Activated T-cell treated with anti-CD3 and anti-CD28 coated beads for 4 hours (primary cell): ENCODE measurements at regions not wholly inside any gene's neighbourhood (a gene's known extent, or its start where the extent isn't known, plus 50 kb on each side); places are given as distances from the start of the nearest gene placed in this dataset.

Experiments
- DNase-seq: peaks from one replicate; pipeline ENCODE4 v3.0.0-alpha.2; 2020

DNA sequence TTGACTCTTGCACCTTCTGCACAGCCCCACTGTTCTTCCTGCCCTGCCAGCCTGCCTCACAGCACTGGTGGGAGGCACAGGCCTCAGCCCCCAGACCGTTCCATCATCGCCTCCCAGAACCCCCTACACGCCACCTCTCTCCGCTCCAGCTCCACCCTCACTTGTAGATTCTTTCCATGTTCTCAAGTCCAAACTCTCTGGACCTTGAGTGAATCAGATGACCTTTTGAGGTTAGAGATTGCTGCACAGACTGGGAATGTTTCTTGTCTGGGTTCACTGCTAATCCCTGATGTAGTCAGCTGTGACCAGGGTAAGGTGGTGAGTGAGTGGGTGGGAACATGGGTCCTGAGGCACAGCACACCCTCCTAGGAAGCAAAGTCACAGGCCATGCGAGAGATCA is 272.4 kb downstream of the IRF8 start:
- no peak for DNase-seq

DNA sequence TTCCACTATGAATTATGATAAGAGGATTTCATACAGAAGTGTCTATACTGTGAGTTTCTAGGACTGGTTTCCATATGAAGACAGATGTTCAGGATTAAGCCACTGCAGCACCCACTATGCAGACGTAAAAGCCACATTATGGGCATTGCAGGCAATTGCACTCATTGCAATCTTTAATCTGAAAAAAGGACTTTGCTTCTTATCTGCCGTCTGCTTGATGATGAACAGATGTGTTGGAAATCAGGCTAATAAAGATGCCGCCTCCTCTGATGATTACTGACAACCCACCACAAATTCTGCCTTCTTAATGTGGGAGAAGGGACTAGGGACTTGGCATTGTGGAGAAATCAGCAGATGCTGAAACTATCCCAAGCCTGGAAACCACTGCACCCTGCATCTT is 276.9 kb downstream of the IRF8 start:
- no peak for DNase-seq

DNA sequence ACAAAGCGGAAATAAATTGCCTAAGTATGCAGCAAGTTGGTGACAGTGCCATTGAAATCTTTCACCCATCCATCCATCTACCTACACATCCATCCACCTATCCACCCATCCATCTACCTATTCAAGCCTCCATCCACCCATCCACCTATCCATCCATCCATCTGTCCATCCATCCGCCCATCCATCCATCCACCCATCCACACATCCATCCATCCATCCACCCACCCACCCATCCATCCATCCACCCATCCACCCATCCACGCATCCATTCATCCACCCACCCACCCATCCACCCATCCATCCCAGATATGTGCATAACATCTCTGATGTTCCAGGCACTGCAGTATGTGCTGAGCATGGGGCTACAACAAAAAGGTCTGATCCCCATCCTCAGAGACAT is 277.5 kb downstream of the IRF8 start:
- no peak for DNase-seq

DNA sequence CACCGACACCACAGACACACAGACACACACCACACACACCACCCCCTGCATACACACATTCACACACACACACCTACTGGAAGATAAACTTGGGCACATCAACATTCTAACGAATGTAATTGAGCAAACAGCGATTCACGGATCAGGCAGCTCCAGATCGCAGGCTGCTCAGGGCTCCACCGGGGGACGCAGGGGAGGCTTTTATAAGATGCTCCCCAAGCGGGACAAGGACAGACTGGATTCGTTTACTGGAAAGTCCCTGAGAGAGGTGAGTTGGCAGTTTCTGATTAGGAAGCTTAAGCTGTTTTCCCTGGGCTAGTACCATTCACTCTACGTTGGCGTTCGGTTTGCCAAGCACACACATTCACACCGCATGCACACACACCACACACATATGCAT is 281.3 kb downstream of the IRF8 start:
- no peak for DNase-seq

DNA sequence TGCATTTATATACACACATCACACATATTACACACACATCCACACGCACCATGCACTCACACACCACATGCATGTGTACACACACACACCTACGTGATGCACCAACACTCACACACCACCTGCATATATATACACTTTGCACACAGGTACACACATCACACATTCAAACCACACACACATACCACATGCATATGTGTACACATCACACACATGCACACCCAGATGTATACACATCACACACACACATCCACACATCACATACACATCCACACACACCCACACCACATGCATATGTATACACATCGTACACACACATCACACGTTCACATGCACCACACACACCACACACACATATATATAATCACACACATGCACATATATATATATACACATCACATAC is 281.8 kb downstream of the IRF8 start:
- no peak for DNase-seq

DNA sequence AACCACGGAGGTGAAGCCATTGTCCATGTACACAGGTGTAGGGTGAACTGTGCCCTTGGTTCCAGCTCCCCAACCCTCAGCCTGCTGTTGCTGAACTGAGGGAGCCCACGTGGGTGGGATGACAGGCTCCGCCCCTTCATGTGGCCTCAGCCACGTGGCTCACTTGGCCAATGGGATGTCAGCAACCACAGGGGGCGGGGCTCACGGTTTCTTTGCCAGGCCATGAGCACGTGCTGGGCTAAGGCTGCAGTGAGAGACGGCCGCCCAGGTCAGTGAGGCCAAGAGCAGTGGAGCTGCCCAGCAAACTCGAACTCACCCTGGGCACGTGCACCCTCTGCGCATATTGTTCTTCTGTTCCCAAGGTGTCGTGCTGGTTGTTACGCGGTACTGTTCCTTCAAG is 282.6 kb downstream of the IRF8 start:
- no peak for DNase-seq

DNA sequence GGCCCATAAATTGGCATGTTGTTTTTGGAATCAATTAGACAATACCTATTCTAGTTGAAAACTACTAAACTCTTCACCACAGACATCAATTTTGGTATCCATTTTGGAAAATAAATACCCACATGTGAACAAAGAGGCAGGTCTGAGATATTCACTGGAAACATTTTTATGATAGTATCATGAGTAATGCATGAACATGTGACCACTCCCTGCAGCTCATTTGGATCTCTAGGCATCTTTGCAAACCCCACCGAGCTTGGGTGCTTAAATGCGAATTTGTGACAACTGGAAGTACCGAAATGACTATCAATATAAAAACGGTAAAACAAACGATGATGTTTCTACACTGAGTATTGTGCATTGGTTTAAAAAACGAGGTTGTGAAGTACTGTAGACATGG is 285.2 kb downstream of the IRF8 start:
- DNase-seq, result no peak

DNA sequence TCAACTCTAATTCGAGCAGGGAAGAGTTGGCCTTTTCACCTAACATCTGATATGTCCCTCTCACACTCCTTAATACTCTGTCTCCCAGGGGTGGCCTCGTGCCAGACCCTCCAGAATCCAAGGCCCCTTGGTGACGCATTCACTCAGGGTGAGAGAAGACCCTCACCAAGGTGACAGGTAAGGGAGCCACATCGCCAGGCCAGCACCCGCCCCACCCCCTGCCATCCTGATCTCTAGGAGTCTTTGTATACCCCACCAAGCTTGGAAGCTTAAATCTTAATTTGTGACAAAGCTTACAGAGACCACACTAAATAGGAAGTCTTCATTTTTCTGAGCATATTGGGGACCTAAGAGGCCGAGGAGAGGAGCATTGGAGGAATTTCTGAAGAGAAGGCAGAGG is 286.1 kb downstream of the IRF8 start:
- DNase-seq, result no peak

DNA sequence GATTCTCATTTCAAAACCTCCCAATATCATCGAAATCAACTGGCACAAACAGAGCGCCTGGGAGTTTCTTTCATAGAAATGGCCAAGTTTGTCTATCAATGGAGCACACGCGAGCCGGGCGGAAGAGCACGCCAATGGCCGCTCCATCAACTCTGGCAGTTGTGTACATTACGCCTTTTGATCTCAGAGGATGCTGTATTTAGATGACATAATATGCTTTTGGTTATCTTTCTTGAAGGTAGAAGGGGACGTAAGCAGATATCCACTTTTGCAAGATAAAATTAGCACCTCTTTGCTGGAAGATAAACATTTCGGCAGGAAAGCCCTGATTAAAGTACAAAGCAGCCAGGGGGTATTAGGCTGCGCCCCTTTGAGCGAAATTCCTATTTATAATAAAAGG is 287.4 kb downstream of the IRF8 start:
- no peak for DNase-seq

DNA sequence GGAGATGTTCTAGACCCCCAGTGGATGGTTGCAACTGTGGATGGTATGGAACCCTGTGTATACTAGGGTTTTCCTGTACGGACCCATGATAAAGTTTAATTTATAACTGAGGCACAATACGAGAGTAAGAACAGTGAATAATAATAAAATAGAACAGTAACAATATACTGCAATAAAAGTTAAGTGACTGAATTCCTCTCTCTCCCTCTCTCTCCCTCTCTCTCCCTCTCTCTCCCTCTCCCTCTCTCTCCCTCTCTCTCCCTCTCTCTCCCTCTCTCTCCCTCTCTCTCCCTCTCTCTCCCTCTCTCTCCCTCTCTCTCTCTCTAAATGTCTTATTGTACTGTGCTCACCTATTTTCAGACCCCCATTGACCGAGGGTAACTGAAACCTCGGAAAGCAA is 291.0 kb downstream of the IRF8 start:
- no peak for DNase-seq

DNA sequence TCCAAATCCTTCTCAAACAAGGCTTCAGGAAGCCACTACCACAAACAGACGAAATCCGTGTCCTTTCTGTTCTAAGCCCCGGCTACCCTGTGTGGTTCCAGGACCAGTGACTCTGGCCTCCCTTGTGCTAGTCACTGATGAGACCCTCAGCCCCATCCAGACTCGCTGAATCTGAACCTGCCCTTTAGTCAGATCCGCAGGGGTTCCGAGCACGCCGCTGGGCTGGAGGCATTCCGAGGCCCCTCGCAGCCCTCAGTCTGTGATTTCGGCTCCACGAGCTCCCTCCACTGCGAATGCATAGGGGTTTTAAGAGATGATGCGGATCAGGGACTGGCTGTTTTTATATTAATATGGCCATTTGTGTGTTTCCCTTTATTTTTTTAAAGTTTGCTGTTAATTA is 292.7 kb downstream of the IRF8 start:
- no peak for DNase-seq

DNA sequence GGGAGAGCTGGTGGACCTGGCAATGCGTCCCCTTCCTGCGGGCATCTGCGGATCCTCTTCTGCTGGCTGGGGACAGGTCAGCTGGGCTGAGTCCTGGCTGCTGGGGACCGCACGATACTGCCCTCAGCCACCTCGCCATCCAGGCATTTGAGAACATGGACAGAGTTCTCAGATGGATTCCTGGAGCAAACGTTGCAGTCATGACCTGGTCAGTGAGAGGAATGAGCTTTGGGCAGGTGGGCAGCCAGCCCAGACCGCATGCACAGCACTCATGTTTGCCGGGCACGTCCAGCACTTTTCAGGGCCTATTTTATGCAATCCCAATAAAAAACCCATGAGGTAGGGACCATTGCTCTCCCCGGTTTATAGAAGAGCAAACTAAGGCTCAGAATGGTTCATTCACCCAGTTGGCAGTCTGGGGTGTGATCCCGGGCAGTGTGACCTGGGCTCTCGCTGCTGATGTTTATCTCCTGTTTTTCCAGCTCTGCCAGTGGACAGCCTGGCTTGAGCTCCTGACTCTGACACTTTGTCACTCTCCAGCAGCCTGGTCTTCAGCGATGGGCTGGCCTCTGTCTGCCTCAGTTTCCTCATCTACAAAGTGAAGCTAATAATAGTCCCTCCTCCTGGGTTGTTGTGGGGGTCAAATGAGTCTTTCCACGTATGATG is 294.7 kb downstream of the IRF8 start:
- no peak for DNase-seq

DNA sequence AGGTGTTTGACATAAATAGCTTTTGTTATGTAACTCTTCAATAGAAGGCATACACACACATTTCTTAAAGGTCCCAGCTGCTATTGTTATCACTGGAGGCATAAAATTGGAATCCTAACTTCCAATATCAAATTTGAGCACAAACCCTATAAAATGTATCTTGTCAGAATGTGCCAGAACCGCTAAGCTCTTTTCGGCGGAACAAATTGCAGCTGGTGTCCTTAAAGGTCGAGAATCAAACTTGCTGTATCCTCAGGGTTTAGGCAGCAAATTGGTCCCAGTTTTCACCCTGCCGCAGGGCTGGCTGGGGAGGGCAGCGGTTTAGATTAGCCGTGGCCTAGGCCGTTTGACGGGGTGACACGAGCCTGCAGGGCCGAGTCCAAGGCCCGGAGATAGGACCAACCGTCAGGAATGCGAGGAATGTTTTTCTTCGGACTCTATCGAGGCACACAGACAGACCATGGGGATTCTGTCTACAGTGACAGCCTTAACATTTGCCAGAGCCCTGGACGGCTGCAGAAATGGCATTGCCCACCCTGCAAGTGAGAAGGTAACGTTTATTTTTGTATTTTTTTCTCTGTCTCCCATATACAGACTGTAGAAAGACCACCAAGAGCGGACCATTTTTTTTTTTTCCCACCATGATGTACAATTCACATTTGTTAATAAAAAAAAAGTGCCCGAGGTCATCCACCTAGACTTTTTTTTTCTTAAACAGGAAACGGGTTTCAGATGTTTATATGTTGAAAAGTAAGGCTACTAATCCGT is 297.1 kb downstream of the IRF8 start:
- DNase-seq, result no peak

DNA sequence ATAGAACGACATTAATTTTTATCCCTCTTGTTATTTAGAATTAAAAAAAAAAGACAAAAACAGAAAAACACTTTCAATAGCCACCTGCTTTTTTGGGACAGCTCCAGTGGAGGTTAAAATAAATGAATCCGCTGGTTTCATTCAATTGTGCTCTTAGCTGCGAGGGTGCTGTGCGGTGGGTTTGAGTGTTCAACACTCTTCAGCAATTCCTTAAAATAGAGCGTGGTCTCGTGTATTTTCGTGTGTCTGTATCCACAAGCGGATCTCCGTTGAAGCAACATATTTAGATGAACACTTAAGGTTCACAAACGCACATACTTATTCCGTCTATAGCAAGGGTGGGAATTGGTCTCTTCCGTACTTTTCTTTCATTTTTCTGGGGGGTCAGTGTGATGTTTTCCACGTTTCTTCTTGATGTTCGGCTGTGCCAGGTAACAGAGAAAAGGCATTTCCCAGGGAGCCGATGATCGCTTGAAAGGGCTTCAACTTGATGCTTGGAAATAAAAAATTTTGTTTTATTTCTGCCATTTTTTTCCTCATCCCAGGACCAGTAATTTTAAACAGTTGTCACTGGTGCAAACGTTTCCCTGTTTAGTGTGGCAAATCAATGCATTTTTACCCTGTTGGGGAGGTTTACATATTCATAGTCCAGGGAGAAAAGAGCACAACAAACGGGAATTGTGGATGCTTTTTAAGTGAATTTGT is 297.9 kb downstream of the IRF8 start:
- no peak for DNase-seq

DNA sequence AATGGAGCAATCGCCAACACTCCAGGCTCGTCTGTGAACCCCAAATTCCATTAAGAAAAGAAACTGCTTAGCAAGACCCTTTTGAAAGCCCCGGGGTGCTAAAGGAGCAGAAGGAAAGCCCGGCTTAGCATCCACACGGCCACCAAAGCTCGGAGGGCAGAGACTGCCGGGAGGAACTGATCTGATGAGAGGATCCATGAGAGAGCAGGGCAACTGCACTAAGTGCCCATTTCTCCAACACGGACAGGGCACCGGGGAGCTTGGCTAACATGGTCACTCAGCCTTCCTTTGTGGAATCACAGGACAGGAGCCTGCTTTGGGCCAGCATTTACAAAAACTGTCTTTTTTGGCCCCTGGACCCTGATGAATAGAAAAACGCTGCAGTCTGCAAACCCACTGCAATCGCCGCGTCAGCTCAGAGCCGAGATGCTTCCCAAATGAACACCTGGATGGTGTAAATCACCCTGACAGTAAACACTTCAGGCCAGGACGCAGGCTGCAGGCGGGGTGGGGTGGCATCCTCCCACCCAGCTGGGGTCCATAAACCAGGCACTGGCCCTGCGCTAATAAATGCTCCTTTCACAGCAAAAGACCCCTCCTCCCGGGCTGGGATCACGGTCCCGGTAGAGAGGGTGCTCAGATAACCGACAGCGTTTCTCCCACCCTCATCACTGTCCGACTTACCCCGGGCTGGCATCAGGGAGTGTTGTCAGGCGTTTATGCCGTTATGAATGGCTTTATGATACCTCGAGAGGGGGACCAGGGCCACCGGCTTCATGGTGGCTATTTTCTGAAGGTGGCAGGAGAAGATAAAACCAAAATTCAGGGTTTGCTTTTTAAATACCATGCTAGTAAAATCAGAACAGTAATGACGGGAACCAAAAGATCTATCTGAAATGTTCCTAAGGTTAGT is 299.5 kb downstream of the IRF8 start:
- DNase-seq, result no peak

DNA sequence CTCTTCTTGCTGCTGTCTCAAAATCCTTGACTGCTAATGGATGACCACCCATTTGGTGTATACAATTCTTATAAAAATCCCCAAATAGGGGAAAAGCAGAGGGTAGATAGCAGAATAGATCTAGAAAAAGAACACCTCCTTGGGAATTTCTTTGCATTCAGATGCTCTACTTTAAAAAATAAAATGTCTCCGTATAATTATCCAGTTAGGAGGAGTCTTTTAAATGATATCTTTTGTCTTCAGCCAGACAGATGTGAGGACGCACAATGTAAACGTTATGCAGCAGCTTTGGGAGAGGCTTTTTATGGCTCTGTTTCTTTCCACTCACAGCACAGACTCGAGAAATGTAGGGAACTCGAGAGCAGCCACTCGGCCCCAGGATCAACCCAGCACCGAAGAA is 300.2 kb downstream of the IRF8 start:
- DNase-seq, result no peak

DNA sequence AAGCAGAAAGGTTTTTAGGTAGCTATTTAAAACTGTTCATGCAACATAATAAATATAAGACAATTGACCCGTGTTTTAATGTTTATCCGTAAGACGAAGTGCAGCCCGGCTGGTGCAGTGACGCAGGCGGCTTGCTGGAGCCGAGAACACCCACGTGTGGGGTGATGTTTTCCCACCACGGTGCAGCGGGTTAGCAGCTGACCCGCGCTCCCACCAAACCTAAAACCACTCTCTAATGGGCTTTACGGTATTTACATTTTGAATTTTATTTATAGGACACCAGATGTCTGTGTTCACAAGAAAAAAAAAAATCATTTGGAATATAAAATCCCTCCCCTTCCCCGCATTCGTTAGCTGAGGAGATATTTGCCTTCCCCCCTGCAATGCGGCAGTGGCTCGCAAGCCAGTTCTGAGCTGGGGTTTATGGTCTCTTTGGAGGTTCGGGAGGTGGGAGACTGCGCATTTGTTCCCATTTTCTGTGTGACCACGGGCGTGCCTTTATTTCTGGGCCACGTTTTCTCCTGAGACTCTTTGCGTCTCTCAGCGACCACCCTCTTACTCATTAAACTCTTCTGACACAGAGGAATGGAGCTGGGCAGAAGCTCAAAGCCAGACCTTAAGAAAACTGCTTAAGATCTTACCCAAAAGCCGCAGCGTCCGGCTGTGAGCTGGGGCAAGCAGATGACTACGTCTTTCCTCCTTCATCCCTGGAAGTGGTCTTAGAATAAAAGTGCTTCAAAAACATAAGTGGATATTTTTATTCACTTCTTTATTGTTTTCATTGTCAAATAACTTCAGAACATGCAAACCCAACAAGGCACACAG is 301.1 kb downstream of the IRF8 start:
- no peak for DNase-seq

DNA sequence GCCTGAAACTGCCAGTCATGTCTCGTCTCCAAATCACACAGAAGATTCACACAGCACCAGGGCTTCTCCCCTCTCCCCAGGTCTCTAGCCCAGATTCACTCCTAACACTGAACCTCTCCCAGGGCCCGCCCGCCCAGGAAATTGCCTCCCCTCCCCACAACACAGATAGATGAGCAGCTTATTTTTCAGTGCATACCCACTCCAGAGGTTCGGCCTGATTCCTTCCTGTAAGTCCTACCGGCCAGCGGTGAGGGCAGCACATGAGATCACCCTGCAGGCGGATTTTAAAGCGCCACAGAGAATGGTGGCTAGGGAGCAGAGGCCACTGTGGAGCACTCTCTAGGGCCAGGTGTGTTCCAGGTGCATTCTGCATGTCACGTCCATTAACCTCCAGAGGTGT is 301.8 kb downstream of the IRF8 start:
- DNase-seq, result no peak

DNA sequence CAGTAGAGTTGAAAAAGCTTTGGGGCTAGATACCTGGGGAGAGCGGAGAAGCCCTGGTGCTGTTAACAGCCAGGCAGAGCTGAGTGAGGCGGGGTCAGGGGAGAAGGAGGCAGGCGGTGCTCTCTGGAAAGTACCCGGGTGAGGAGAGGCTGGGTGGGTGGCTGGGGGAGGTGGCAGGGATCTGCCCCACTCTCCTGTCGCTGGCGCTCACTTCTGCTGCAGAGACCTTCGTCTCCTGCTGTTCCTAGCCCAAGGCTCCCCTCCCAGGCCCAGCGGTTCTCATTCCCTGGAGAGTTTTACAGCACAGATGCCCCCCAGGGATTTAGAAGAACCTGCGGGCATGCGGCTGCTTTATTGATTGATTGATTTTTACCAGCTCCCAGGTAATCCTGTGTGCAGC is 302.8 kb downstream of the IRF8 start:
- DNase-seq, result no peak

DNA sequence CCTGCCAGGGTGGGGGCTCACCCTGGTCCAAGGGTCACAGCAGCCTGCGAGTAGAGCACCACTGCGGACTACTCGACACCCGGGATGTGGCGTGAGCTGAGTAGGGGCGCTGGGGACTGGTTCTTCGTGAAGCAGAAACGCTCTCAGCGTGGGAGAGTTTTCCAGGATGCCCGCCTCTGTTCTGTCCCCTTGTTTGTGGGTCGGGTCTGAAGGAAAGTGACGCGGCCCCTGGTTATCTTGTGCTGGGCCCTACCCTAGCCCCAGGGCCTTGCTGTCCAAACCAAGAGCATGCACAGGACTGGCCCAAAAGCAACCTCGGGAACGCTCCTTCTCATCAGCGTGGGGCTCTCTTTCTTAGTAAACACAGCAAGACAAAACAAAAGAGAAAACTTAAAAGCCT is 303.3 kb downstream of the IRF8 start:
- DNase-seq, result no peak

DNA sequence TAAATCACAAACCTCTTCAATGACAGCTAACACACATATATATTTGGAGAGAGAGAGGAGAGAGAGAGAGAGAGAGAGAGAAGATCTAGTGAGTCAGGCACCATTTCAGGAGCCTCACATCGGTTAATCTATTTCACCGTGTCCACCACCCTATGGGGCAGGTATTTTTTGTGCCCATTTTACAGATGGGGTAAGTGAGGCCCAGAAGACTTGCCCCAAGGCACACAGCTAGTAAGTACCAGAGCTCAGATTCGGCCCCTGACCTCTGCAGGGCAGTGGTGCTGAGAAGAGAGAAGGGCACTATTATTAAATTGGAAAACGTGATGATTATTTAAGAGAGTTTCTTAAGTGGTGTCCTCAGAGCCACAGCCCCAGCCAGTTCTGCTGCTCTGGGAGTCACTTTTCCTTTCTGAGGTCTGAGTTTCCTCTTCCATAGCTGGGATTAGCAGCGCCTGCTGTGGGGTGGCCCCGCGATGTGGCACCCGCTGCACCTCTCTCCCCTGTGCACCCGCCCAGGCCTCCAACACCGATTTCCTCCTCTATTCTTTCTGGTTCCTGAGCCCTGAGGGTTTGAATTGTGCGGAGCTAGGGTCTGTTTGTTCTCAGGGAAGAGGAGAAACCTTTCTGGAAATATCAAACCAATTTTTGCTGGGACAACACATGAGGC is 303.9 kb downstream of the IRF8 start:
- no peak for DNase-seq
